SK-N-SH (cell line): ENCODE measurements at regions not wholly inside any gene's neighbourhood (a gene's known extent, or its start where the extent isn't known, plus 50 kb on each side); places are given as distances from the start of the nearest gene placed in this dataset.

Experiments
- ELF1 ChIP-seq: IDR thresholded peaks from 2 replicates; pipeline ENCODE4 v1.4.0; 2012
- EP300 ChIP-seq, 2 experiments: IDR thresholded peaks; 2 replicates each; pipeline versions ENCODE4 v1.4.0 to v1.6.1; 2012; ENCODE audit warnings: borderline replicate concordance in 1 of 2, low read depth in 1 of 2, low read length in 1 of 2
- EZH2phosphoT487 ChIP-seq: fragments of 200-600 bp; sonication (generic); IDR thresholded peaks from 2 replicates; pipeline ENCODE4 v1.6.1; 2017; ENCODE audit warnings: low read depth, mixed run types, mild to moderate bottlenecking, antibody characterized with exemption, moderate library complexity, borderline replicate concordance
- MAX ChIP-seq: IDR thresholded peaks from 2 replicates; pipeline ENCODE4 v1.4.0; 2012; ENCODE audit warnings: low read depth
- NRF1 ChIP-seq: IDR thresholded peaks from 2 replicates; pipeline ENCODE4 v1.6.1; 2012; ENCODE audit warnings: low read depth, mild to moderate bottlenecking, low read length
- POLR2AphosphoS5 ChIP-seq: IDR thresholded peaks from 2 replicates; pipeline ENCODE4 v1.6.1; 2012; ENCODE audit warnings: low read depth, low read length
- RAD21 ChIP-seq: IDR thresholded peaks from 2 replicates; pipeline ENCODE4 v1.6.1; 2012; ENCODE audit warnings: mild to moderate bottlenecking, low read length
- RXRA ChIP-seq: IDR thresholded peaks from 2 replicates; pipeline ENCODE4 v1.4.0; 2012; ENCODE audit warnings: low read depth, mild to moderate bottlenecking, borderline replicate concordance
- SMC3 ChIP-seq: IDR thresholded peaks from 2 replicates; pipeline ENCODE4 v1.6.1; 2012; ENCODE audit warnings: low read depth, low read length, improper control_type of control experiment
- TAF1 ChIP-seq: IDR thresholded peaks from 2 replicates; pipeline ENCODE4 v1.6.1; 2012; ENCODE audit warnings: low read depth, mild to moderate bottlenecking, low read length, moderate library complexity, borderline replicate concordance
- USF1 ChIP-seq: IDR thresholded peaks from 2 replicates; pipeline ENCODE4 v1.4.0; 2012; ENCODE audit warnings: low read depth, borderline replicate concordance
- TF ChIP-seq, protein P1 (sequence below): IDR thresholded peaks from 2 replicates; pipeline ENCODE4; 2012
- TF ChIP-seq, protein P2 (sequence below): fragments of 200-600 bp; sonication (generic); IDR thresholded peaks from 2 replicates; pipeline ENCODE4 v1.6.1; 2017; ENCODE audit warnings: antibody characterized with exemption, mild to moderate bottlenecking, moderate library complexity
- TF ChIP-seq, protein P3 (sequence below): IDR thresholded peaks from 2 replicates; pipeline ENCODE4 v1.6.1; 2012; ENCODE audit warnings: mild to moderate bottlenecking, low read depth, low read length, moderate library complexity

- TF ChIP-seq RAD21 (no peak), SMC3 (no peak), EP300 (IDR thresholded peaks at IDR 0.05; ENCODE audit: borderline replicate concordance in 1 of 2, low read depth in 1 of 2, low read length in 1 of 2) (no peak), POLR2AphosphoS5 (no peak), MAX (no peak), TAF1 (no peak), ELF1 (no peak), RXRA (no peak), NRF1 (no peak), USF1 (no peak), EZH2phosphoT487 (no peak)
- TF ChIP-seq, protein P1, sequence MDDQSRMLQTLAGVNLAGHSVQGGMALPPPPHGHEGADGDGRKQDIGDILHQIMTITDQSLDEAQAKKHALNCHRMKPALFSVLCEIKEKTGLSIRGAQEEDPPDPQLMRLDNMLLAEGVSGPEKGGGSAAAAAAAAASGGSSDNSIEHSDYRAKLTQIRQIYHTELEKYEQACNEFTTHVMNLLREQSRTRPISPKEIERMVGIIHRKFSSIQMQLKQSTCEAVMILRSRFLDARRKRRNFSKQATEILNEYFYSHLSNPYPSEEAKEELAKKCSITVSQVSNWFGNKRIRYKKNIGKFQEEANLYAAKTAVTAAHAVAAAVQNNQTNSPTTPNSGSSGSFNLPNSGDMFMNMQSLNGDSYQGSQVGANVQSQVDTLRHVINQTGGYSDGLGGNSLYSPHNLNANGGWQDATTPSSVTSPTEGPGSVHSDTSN: no peak
- TF ChIP-seq, protein P2, sequence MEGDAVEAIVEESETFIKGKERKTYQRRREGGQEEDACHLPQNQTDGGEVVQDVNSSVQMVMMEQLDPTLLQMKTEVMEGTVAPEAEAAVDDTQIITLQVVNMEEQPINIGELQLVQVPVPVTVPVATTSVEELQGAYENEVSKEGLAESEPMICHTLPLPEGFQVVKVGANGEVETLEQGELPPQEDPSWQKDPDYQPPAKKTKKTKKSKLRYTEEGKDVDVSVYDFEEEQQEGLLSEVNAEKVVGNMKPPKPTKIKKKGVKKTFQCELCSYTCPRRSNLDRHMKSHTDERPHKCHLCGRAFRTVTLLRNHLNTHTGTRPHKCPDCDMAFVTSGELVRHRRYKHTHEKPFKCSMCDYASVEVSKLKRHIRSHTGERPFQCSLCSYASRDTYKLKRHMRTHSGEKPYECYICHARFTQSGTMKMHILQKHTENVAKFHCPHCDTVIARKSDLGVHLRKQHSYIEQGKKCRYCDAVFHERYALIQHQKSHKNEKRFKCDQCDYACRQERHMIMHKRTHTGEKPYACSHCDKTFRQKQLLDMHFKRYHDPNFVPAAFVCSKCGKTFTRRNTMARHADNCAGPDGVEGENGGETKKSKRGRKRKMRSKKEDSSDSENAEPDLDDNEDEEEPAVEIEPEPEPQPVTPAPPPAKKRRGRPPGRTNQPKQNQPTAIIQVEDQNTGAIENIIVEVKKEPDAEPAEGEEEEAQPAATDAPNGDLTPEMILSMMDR: no peak
- TF ChIP-seq, protein P3, sequence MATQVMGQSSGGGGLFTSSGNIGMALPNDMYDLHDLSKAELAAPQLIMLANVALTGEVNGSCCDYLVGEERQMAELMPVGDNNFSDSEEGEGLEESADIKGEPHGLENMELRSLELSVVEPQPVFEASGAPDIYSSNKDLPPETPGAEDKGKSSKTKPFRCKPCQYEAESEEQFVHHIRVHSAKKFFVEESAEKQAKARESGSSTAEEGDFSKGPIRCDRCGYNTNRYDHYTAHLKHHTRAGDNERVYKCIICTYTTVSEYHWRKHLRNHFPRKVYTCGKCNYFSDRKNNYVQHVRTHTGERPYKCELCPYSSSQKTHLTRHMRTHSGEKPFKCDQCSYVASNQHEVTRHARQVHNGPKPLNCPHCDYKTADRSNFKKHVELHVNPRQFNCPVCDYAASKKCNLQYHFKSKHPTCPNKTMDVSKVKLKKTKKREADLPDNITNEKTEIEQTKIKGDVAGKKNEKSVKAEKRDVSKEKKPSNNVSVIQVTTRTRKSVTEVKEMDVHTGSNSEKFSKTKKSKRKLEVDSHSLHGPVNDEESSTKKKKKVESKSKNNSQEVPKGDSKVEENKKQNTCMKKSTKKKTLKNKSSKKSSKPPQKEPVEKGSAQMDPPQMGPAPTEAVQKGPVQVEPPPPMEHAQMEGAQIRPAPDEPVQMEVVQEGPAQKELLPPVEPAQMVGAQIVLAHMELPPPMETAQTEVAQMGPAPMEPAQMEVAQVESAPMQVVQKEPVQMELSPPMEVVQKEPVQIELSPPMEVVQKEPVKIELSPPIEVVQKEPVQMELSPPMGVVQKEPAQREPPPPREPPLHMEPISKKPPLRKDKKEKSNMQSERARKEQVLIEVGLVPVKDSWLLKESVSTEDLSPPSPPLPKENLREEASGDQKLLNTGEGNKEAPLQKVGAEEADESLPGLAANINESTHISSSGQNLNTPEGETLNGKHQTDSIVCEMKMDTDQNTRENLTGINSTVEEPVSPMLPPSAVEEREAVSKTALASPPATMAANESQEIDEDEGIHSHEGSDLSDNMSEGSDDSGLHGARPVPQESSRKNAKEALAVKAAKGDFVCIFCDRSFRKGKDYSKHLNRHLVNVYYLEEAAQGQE: no peak
Observed at GRCh38 chr14:34018564-34019244, 67.8 kb upstream of the EGLN3 start.
